GM12878 (cell line): ENCODE measurements at regions not wholly inside any gene's neighbourhood (a gene's known extent, or its start where the extent isn't known, plus 50 kb on each side); places are given as distances from the start of the nearest gene placed in this dataset.

Source experiments
- CEBPB ChIP-seq, 2 experiments: fragments of 150-350 bp in 1 of 2; IDR thresholded peaks; 2 replicates each; pipeline ENCODE4 v1.6.1; 2012 to 2014; ENCODE audit warnings: low read depth in 2 of 2, low read length in 2 of 2, borderline replicate concordance in 1 of 2, inconsistent platforms in 1 of 2
- MYC ChIP-seq: IDR thresholded peaks from 2 replicates; pipeline ENCODE4 v1.6.1; 2011; ENCODE audit warnings: mild to moderate bottlenecking, low read length, moderate library complexity, inconsistent platforms; ENCODE audit not compliant: insufficient read depth, insufficient replicate concordance, insufficient read length, severe bottlenecking
- NFXL1 ChIP-seq: fragments of 450-650 bp; IDR thresholded peaks from 2 replicates; pipeline ENCODE4 v1.6.1; 2017; ENCODE audit warnings: antibody characterized with exemption, mild to moderate bottlenecking, borderline replicate concordance
- NR2C1 ChIP-seq: fragments of 450-650 bp; IDR thresholded peaks from 2 replicates; pipeline ENCODE4 v1.6.1; 2017; ENCODE audit warnings: antibody characterized with exemption, mild to moderate bottlenecking, moderate library complexity
- POLR2AphosphoS2 ChIP-seq: IDR thresholded peaks from 2 replicates; pipeline ENCODE4 v1.6.1; 2011; ENCODE audit warnings: low read depth, mild to moderate bottlenecking, low read length, improper control_type of control experiment, moderate library complexity
- POLR2AphosphoS5 ChIP-seq: IDR thresholded peaks from 2 replicates; pipeline ENCODE4 v1.6.1; 2011; ENCODE audit warnings: mild to moderate bottlenecking, low read length, inconsistent platforms
- RFX5 ChIP-seq: IDR thresholded peaks from 2 replicates; pipeline ENCODE4 v1.6.1; 2011; ENCODE audit warnings: low read depth, low read length, improper control_type of control experiment
- RUNX3 ChIP-seq: IDR thresholded peaks from 2 replicates; pipeline ENCODE4 v1.6.1; 2012; ENCODE audit warnings: low read length, inconsistent platforms
- TCF12 ChIP-seq: IDR thresholded peaks from 2 replicates; pipeline ENCODE4 v1.6.1; 2011; ENCODE audit warnings: low read depth, mild to moderate bottlenecking, low read length
- YY1 ChIP-seq: IDR thresholded peaks from 2 replicates; pipeline ENCODE4 v1.6.1; 2011; ENCODE audit warnings: low read depth, mild to moderate bottlenecking, low read length
- ZNF384 ChIP-seq: IDR thresholded peaks from 2 replicates; pipeline ENCODE4 v1.6.1; 2012; ENCODE audit warnings: low read depth, mild to moderate bottlenecking, low read length, improper control_type of control experiment, borderline replicate concordance
- TF ChIP-seq, protein P1 (sequence below), 3 experiments: IDR thresholded peaks in 2 of 3; conservative IDR thresholded peaks in 1 of 3; 2 replicates each; pipeline ENCODE4 v1.5.1; 2011; ENCODE audit warnings: low read depth in 3 of 3, low read length in 3 of 3, mild to moderate bottlenecking in 3 of 3, control low read depth in 2 of 3, moderate library complexity in 2 of 3, inconsistent platforms in 1 of 3, mixed read lengths in 1 of 3; ENCODE audit not compliant: control insufficient read depth in 2 of 3, insufficient read depth in 1 of 3; ENCODE audit errors: extremely low read depth in 1 of 3
- TF ChIP-seq, protein P2 (sequence below): fragments of 450-650 bp; conservative IDR thresholded peaks from 2 replicates; pipeline ENCODE4 v1.6.1; 2017; ENCODE audit warnings: mild to moderate bottlenecking, moderate library complexity

DNA sequence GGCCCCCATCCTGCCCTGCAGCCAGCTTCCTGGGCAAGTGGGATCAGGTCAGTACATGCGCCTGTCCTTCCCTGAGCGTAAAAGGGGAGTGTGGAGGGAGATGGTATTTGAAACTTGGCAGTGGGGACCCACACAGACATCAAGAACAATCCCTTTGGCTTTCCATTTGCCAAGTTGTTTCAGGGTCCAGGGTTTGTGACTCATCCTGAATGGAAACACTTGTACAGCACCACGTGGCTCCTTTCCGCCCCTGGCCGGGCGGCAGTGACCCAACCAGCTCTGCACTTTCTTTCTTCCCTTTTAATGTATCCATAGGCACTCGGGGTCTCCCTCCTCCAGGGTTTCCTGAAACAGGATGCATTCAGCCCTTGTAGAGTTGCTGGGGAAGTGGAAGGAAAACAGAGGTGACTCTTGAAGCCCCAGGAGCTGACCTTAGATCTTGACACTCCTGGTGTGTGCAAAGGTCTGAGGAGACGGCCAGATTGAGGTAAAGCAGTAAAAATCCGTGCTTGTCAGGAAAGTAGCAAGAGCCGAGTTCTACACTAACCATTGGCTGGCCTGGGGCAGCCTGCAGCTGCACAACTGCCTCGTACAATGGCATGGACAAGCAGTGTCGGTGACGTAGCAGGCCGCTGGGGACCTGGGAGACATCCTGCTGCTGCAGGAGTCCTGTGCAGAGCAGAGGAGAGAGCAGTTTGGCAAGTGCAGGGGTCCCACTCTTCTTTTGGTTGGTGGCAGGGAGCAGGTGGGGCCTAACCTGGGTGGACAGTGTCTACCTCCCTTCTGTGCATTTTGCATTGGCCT lies 189.8 kb downstream of the SNX19 start:
- no peak for TF ChIP-seq RUNX3
- TF ChIP-seq, protein P1, sequence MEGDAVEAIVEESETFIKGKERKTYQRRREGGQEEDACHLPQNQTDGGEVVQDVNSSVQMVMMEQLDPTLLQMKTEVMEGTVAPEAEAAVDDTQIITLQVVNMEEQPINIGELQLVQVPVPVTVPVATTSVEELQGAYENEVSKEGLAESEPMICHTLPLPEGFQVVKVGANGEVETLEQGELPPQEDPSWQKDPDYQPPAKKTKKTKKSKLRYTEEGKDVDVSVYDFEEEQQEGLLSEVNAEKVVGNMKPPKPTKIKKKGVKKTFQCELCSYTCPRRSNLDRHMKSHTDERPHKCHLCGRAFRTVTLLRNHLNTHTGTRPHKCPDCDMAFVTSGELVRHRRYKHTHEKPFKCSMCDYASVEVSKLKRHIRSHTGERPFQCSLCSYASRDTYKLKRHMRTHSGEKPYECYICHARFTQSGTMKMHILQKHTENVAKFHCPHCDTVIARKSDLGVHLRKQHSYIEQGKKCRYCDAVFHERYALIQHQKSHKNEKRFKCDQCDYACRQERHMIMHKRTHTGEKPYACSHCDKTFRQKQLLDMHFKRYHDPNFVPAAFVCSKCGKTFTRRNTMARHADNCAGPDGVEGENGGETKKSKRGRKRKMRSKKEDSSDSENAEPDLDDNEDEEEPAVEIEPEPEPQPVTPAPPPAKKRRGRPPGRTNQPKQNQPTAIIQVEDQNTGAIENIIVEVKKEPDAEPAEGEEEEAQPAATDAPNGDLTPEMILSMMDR (IDR thresholded peaks at IDR 0.05 in 2 of 3, conservative IDR thresholded peaks at IDR 0.05 in 1 of 3; ENCODE audit: control insufficient read depth in 2 of 3, extremely low read depth in 1 of 3, insufficient read depth in 1 of 3, low read depth in 3 of 3, low read length in 3 of 3): no peak
- no peak for TF ChIP-seq POLR2AphosphoS5
- TF ChIP-seq, protein P2, sequence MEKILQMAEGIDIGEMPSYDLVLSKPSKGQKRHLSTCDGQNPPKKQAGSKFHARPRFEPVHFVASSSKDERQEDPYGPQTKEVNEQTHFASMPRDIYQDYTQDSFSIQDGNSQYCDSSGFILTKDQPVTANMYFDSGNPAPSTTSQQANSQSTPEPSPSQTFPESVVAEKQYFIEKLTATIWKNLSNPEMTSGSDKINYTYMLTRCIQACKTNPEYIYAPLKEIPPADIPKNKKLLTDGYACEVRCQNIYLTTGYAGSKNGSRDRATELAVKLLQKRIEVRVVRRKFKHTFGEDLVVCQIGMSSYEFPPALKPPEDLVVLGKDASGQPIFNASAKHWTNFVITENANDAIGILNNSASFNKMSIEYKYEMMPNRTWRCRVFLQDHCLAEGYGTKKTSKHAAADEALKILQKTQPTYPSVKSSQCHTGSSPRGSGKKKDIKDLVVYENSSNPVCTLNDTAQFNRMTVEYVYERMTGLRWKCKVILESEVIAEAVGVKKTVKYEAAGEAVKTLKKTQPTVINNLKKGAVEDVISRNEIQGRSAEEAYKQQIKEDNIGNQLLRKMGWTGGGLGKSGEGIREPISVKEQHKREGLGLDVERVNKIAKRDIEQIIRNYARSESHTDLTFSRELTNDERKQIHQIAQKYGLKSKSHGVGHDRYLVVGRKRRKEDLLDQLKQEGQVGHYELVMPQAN: no peak
- no peak for TF ChIP-seq YY1
- no peak for TF ChIP-seq TCF12
- TF ChIP-seq NR2C1: no peak
- TF ChIP-seq RFX5: no peak
- TF ChIP-seq MYC: no peak
- no peak for TF ChIP-seq NFXL1
- no peak for TF ChIP-seq ZNF384
- TF ChIP-seq POLR2AphosphoS2: no peak
- no peak for TF ChIP-seq CEBPB (IDR thresholded peaks at IDR 0.05; ENCODE audit: borderline replicate concordance in 1 of 2, low read depth in 2 of 2, low read length in 2 of 2)
